Ovary (tissue), 3 donors: ENCODE measurements at regions not wholly inside any gene's neighbourhood (a gene's known extent, or its start where the extent isn't known, plus 50 kb on each side); places are given as distances from the start of the nearest gene placed in this dataset.

Source experiments
- EP300 ChIP-seq: sonication (generic); formaldehyde crosslinking; IDR thresholded peaks from one replicate; pipeline ENCODE4 v1.6.1; 2017; ENCODE audit warnings: antibody characterized with exemption
- POLR2A ChIP-seq: fragments of 450-650 bp; IDR thresholded peaks from one replicate; pipeline ENCODE4 v1.6.1; 2017; ENCODE audit warnings: antibody characterized with exemption, mild to moderate bottlenecking, moderate library complexity
- TF ChIP-seq, protein P1 (sequence below), 3 donors: fragments of 450-650 bp in 2 of 3; fragments of 200-600 bp in 1 of 3; IDR thresholded peaks; one replicate each; pipeline versions ENCODE4 v1.5.1 to v1.8.0; 2016 to 2022; ENCODE audit warnings: antibody characterized with exemption in 3 of 3, mild to moderate bottlenecking in 1 of 3
- donor health status: DM: no; HTN: no; CAD: no.

DNA sequence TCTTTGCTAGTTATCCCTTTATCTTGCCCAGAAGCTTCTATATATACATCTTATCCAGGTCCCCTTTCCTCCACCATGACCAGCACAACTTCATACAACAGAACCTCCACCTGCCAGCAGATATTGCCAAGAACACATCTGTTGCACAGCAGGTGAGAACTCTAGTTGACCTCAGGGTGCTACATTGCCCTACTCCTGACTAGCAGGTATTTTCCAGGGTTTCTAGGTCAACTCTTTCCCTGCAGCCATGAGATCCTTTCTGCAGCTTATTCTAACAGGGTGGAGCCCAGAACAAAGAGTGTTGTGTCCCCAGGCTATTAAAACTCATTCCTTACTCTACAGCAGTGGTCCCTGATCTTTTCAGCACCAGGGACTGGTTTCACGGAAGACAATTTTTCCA lies 319.5 kb downstream of the PRDM2 start:
- TF ChIP-seq, protein P1, sequence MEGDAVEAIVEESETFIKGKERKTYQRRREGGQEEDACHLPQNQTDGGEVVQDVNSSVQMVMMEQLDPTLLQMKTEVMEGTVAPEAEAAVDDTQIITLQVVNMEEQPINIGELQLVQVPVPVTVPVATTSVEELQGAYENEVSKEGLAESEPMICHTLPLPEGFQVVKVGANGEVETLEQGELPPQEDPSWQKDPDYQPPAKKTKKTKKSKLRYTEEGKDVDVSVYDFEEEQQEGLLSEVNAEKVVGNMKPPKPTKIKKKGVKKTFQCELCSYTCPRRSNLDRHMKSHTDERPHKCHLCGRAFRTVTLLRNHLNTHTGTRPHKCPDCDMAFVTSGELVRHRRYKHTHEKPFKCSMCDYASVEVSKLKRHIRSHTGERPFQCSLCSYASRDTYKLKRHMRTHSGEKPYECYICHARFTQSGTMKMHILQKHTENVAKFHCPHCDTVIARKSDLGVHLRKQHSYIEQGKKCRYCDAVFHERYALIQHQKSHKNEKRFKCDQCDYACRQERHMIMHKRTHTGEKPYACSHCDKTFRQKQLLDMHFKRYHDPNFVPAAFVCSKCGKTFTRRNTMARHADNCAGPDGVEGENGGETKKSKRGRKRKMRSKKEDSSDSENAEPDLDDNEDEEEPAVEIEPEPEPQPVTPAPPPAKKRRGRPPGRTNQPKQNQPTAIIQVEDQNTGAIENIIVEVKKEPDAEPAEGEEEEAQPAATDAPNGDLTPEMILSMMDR (IDR thresholded peaks at IDR 0.05), result no peak
- TF ChIP-seq POLR2A, result no peak
- TF ChIP-seq EP300, result no peak
